Activated naive CD8-positive, alpha-beta T cell (primary cell): ENCODE measurements at regions not wholly inside any gene's neighbourhood (a gene's known extent, or its start where the extent isn't known, plus 50 kb on each side); places are given as distances from the start of the nearest gene placed in this dataset.

Source experiments
- H3K27ac Mint-ChIP-seq: one replicate; pipeline ENCODE4 v1.8.0; 2021; ENCODE audit warnings: mixed read lengths
- H3K27me3 Mint-ChIP-seq: one replicate; pipeline ENCODE4 v1.8.0; 2021; ENCODE audit warnings: mixed read lengths
- H3K36me3 Mint-ChIP-seq: one replicate; pipeline ENCODE4 v1.8.0; 2021; ENCODE audit warnings: mixed read lengths
- H3K4me1 Mint-ChIP-seq: one replicate; pipeline ENCODE4 v1.8.0; 2021; ENCODE audit warnings: low read depth, mixed read lengths
- H3K4me3 Mint-ChIP-seq: one replicate; pipeline ENCODE4 v1.8.0; 2021; ENCODE audit warnings: mild to moderate bottlenecking, mixed read lengths
- H3K9me3 Mint-ChIP-seq: one replicate; pipeline ENCODE4 v1.8.0; 2021; ENCODE audit warnings: low read depth, mixed read lengths

DNA sequence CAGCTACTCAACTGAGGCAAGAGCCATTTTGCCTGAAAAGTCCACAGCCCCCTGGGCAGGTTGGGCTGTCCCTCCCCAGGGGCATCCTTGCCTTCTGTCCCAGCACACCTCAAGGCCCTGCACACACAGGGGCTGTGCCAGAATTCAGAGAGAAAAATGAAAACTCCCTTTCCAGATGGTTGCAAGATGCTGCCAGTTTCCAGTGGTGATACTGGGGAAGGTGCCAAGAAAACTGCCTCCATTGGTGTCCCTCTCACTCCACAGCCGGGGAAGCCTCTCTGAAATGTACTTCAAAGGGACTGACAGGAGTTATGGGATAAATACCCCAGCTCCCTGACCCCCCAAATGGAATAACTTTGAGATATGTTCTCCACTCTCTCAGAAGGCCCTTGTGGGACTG, 154.2 kb upstream of the MAFB start:
- no peaks in the 10 kb centered on the region for H3K36me3 Mint-ChIP-seq
- H3K27me3 Mint-ChIP-seq, result peaks cover 3% of the 10 kb centered on the region
- no peak overlapping the region for H3K27ac Mint-ChIP-seq
- H3K4me1 Mint-ChIP-seq, result no peaks in the 10 kb centered on the region
- H3K4me3 Mint-ChIP-seq, result no peak overlapping the region
- no peaks in the 10 kb centered on the region for H3K9me3 Mint-ChIP-seq

DNA sequence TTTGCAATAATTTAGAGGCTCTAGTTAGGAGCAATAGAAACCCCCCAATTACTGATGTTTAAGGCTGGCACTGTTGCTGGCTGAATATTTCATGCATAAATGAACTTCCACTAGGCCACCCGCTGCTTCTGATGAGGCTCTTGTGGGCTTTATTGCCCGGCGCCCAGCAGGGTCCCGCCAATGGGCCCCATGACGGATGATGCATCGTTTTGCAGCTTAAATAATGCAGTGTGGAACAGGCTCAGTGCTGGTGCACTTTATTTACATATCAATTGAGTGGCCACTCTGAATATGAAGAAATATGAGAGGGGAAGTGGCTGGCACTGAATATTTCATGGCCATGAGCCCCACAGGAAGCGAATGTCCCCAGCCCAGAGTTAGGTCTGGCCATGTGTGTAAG, 155.3 kb upstream of the MAFB start:
- Mint-ChIP-seq H3K27me3 (peaks cover 3% of the 10 kb centered on the region), H3K4me3 (no peak overlapping the region), H3K27ac (no peak overlapping the region), H3K36me3 (no peaks in the 10 kb centered on the region), H3K9me3 (no peaks in the 10 kb centered on the region), H3K4me1 (no peaks in the 10 kb centered on the region)

DNA sequence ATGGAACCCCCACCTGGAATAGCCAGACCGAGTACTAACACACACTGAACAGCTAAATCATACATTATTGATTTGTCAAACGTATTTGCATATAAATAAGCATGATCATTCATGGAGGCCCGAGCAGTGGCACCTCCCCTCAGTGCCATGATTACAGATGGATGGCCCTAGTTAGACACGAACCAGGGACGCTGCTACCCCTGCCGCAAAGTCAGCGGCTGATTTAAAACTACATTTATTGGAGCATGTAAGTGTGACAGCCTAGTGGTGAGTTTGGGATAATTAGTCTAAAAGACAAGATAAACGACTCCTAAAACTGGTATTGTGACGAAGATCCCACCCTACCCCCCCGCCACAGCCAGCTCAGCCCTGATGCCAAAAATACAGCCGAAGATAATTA, 159.1 kb upstream of the MAFB start:
- H3K4me1 Mint-ChIP-seq, result no peaks in the 10 kb centered on the region
- no peak overlapping the region for H3K27ac Mint-ChIP-seq
- no peak overlapping the region for H3K4me3 Mint-ChIP-seq
- H3K27me3 Mint-ChIP-seq, result no peaks in the 10 kb centered on the region
- no peaks in the 10 kb centered on the region for H3K9me3 Mint-ChIP-seq
- no peaks in the 10 kb centered on the region for H3K36me3 Mint-ChIP-seq

DNA sequence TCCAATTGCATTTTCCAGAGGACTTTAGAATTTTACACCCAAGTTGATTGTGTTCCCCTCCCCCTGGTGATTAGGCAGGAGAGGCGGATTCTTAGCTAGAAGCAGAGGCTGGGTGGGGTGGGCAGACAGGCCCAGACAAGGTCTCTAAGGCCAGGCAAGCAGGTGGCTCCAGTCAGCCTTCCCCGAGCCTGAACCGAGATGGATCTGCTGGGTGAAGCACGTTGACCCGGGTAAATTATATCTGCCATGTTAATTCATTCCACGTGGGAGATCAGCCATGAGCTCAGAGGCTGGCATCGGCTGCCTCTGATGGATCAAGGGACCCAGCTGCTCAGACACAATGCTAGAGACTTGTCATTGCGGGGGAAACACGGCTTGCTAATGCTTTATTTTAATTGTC, 159.5 kb upstream of the MAFB start:
- H3K9me3 Mint-ChIP-seq, result no peaks in the 10 kb centered on the region
- no peaks in the 10 kb centered on the region for H3K27me3 Mint-ChIP-seq
- H3K4me1 Mint-ChIP-seq, result no peaks in the 10 kb centered on the region
- H3K27ac Mint-ChIP-seq, result no peak overlapping the region
- H3K4me3 Mint-ChIP-seq, result no peak overlapping the region
- no peaks in the 10 kb centered on the region for H3K36me3 Mint-ChIP-seq

DNA sequence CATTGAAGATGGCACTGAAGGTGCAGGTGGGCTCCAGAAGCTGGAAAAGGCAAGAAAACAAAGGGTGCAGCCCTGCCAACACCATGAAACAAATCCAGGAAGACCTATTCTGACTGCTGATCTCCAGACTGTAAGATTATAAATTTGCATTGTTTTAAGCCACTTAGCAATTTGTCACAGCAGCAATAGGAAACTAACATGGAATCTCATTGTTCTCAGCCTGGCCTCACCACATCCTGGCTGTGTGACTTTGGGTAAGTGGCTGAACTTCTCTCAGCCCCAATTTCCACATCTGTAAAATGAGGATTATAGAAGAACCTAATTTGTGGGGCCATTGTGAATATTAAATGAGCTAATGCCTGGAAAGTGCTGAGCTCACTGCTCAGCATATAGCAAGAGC, 160.4 kb upstream of the MAFB start:
- no peaks in the 10 kb centered on the region for H3K36me3 Mint-ChIP-seq
- H3K27ac Mint-ChIP-seq, result no peak overlapping the region
- H3K4me3 Mint-ChIP-seq, result no peak overlapping the region
- H3K27me3 Mint-ChIP-seq, result no peaks in the 10 kb centered on the region
- H3K9me3 Mint-ChIP-seq, result no peaks in the 10 kb centered on the region
- H3K4me1 Mint-ChIP-seq, result no peaks in the 10 kb centered on the region

DNA sequence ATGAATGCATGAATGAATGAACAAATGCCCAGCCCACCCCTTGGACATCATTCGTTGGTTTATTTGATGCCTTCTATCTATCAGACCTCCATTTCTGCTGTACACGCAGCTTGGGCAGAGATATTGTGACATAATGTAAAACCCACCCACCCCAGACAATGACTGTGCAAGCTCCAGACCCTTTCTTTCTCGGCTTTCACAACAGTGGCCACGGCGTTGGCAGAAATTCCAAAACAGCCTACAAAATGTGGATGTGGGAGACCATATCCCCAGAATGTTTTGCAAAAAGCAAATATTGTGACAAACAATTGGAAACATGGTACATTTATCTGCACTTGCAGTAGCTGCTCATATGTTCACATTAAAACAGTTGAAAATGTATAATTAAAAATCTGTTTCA, 162.0 kb upstream of the MAFB start:
- H3K9me3 Mint-ChIP-seq, result no peaks in the 10 kb centered on the region
- no peak overlapping the region for H3K4me3 Mint-ChIP-seq
- no peaks in the 10 kb centered on the region for H3K27me3 Mint-ChIP-seq
- H3K27ac Mint-ChIP-seq, result no peak overlapping the region
- no peaks in the 10 kb centered on the region for H3K36me3 Mint-ChIP-seq
- H3K4me1 Mint-ChIP-seq, result no peaks in the 10 kb centered on the region

DNA sequence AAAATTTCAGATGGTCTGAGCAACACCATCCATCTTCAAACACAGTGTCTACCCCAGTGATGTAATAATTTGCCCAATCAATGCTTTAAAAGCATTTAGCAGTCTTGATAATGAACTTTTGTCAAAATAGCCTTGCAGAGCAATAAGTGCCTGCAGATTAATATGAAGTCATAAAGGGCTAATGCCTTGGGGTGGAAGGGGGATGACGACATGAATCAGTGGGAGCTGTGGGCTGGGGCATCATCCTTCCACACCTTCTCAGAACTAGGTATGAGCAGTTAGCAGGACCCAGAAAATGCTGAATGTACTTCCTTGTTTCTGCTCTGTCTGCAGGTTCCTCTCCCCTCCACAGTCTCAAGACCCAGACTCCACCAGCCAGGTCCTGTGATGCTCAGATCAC, 166.2 kb upstream of the MAFB start:
- no peak overlapping the region for H3K27ac Mint-ChIP-seq
- no peaks in the 10 kb centered on the region for H3K9me3 Mint-ChIP-seq
- H3K4me1 Mint-ChIP-seq, result no peaks in the 10 kb centered on the region
- no peak overlapping the region for H3K4me3 Mint-ChIP-seq
- no peaks in the 10 kb centered on the region for H3K36me3 Mint-ChIP-seq
- no peaks in the 10 kb centered on the region for H3K27me3 Mint-ChIP-seq

DNA sequence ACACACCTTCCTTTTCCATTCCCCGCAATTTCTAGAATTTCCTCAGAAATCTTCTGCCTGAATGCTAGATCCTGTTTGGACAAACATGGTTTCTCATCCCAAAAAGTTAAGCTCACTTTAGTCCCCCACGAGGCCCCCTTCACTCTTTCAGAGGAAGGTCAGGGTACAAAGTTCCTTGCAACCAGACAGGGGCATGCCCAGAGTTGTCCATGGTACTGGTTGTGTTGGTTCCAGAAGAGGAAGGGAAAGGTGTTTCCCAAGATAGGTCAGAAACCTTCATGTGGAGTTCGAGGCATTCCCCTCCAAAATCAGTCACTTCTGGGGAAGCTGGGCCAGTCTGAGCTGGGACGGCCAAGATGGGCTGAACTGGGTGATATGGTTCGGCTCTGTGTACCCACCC, 167.6 kb upstream of the MAFB start:
- Mint-ChIP-seq H3K4me3 (no peak overlapping the region), H3K4me1 (no peaks in the 10 kb centered on the region), H3K36me3 (no peaks in the 10 kb centered on the region), H3K27me3 (no peaks in the 10 kb centered on the region), H3K9me3 (no peaks in the 10 kb centered on the region), H3K27ac (no peak overlapping the region)

DNA sequence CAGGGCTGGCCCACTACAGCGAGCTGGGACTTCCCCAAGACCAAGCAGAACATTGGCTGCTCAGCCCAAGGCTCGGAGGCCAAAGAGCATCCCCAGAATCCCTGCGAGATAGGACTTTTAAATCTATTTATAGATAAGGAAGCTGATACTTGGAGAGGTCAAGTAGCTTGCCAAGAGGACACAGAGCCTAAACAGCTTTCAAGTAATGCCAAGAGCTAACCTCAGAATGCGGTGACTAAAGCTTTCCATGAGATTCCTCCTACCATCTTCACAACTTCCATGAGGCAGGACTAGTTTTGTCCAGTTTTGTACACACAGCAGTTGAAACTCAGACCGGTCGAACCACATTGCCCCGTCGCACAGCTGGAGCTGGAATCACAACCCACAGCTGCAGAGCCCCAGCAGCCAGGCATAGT, 168.1 kb upstream of the TOP1 start:
- Mint-ChIP-seq H3K9me3 (no peaks in the 10 kb centered on the region), H3K27ac (no peak overlapping the region), H3K4me3 (no peak overlapping the region), H3K36me3 (no peaks in the 10 kb centered on the region), H3K4me1 (no peaks in the 10 kb centered on the region), H3K27me3 (no peaks in the 10 kb centered on the region)

DNA sequence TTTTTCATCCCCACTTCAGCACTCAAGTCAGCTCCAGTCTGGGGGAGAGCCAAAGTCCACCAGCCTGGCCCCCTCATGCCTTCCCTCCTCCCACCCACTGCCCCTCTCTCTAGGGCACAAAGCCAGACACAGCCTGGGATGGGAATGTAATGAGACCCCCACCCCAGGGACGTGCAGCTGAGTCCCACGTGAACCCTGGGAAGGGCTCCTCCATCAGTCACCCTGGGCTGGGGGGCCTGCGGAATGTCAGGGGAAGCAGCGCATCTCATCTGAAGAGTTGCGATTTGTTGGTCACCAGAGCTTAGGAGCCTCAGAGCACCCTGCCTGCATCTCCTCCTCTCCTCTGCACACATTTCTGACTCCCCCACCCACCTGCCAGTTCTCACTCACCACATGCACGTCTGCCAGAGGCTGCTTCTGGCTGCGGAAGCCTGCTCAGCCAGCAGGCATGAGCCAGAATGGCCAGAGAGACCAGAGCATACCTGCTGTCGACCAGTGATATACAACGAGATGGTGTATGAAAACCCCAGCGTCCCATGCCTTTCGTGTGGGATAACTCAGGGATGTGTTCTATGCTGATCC, 167.1 kb upstream of the TOP1 start:
- Mint-ChIP-seq H3K9me3 (no peaks in the 10 kb centered on the region), H3K4me3 (no peak overlapping the region), H3K36me3 (no peaks in the 10 kb centered on the region), H3K27me3 (no peaks in the 10 kb centered on the region), H3K4me1 (no peaks in the 10 kb centered on the region), H3K27ac (no peak overlapping the region)

DNA sequence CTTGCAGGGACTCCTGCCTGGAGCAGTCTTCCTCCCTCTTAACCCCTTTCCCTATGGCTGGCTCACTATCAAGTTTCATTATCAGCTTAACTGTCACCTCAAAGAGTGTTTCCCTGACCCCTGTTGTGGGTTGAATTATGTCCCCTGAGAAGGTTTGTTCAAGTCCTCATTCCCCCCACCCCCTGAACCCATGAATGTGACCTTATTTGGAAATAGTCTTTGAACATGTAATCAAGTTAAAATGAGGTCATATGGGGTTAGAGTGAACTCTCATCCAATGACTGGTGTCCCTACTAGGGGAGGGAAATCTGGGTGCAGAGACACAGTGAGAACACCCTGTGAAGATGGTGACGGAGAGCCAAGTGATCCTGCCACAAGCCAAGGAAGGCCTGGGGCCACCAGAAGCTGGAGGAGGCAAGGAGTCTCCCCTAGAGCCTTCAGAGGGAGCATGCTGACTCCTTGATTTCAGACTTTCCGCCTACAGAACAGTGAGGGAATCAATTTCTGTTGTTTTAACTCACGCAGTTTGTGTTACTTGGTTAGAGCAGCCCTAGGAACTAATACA, 165.2 kb upstream of the TOP1 start:
- Mint-ChIP-seq H3K27ac (no peak overlapping the region), H3K27me3 (no peaks in the 10 kb centered on the region), H3K4me3 (no peak overlapping the region), H3K4me1 (no peaks in the 10 kb centered on the region), H3K36me3 (no peaks in the 10 kb centered on the region), H3K9me3 (no peaks in the 10 kb centered on the region)

DNA sequence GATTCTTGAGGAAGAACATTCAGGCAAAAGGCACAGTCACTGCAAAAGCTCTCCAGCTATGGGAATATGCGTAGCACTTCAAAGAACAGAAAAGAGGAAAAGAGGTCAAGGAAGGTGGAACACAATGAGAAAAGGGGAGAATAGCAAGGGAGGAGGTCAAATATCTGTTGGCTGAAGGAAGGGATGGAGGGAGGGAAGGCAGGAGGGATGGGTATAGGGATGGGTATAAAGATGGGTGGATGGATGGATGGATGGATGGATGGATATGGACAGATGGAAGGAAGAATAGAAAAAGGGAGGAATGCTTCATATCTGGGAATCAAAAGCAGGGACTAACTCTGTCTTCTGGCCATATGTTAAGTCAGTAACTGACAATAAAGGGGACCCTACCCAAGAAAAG, 164.2 kb upstream of the TOP1 start:
- no peaks in the 10 kb centered on the region for H3K27me3 Mint-ChIP-seq
- H3K9me3 Mint-ChIP-seq, result no peaks in the 10 kb centered on the region
- H3K27ac Mint-ChIP-seq, result no peak overlapping the region
- H3K4me3 Mint-ChIP-seq, result no peak overlapping the region
- H3K36me3 Mint-ChIP-seq, result no peaks in the 10 kb centered on the region
- no peaks in the 10 kb centered on the region for H3K4me1 Mint-ChIP-seq

DNA sequence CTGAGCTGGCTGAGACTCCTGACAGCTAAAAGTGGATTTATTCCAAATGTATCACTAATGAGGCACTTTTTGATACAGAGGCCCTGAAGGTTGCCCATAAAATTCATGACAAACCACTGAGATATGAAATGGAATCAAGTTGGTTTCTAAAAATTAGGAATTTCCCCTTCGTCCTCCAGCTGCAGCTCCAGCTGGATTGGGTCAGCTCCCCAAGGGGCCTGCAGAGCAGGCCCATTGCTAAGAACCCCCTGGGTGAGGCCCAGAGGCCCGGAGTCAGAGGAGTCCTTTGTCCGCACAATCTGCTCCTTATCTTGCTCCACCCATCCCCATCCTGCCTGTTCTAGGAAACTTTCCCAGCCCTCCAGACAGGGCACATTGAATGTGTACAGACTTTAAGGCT, 163.5 kb upstream of the TOP1 start:
- H3K27me3 Mint-ChIP-seq, result no peaks in the 10 kb centered on the region
- no peaks in the 10 kb centered on the region for H3K36me3 Mint-ChIP-seq
- no peaks in the 10 kb centered on the region for H3K9me3 Mint-ChIP-seq
- no peaks in the 10 kb centered on the region for H3K4me1 Mint-ChIP-seq
- H3K4me3 Mint-ChIP-seq, result no peak overlapping the region
- no peak overlapping the region for H3K27ac Mint-ChIP-seq

DNA sequence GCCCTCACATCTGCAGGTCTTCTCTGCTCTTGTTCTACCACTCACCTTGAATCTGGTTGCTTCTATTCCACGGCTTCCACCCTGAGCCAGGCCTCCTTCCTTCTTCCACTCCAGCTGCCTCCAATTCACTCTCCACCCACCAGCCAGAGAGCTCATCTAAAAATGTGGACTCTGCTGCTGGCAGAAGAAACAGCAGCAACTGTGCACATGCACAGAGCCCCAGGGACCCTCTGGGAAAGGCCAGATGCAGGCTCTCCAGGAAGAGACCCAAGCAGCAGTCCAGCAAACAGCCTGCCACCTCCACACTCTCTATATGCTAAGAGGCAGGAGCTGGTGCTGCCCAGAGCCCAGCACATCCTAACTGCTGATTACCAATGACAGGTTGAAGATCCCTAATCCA, 162.6 kb upstream of the TOP1 start:
- no peaks in the 10 kb centered on the region for H3K27me3 Mint-ChIP-seq
- no peaks in the 10 kb centered on the region for H3K4me1 Mint-ChIP-seq
- no peaks in the 10 kb centered on the region for H3K36me3 Mint-ChIP-seq
- no peaks in the 10 kb centered on the region for H3K9me3 Mint-ChIP-seq
- H3K27ac Mint-ChIP-seq, result no peak overlapping the region
- no peak overlapping the region for H3K4me3 Mint-ChIP-seq

DNA sequence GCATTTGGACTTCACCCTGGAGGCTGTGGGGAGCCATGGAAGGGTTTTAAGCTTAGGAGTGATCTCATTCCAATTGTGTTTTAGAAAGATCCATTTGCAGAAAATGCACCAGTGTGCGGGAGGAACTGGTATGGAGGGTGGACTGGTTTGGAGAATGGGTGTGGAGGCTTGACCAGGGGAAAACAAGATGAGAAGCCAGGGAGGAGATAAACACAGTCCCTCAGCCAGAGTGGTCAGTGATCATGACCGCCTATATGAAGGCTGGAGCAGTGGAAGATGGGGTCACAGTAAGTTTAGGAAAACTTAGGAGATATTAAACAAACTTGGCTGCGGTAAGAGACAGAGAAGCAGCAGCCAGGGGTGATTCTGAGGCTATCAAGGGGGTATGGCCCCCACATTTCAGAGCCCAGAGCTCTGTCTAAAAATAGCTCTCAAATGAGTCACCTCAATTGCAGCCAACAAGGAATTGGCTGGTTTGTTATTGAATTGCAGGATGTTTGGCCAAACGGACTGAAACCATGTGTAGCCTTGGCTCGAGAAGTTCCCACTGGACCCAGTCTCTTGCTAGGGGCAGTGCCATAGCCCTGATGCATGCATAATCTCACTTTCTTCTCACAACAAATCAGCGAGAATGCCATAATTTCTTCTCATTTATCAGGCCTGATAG, 159.9 kb upstream of the TOP1 start:
- H3K9me3 Mint-ChIP-seq, result no peaks in the 10 kb centered on the region
- H3K36me3 Mint-ChIP-seq, result no peaks in the 10 kb centered on the region
- H3K27me3 Mint-ChIP-seq, result no peaks in the 10 kb centered on the region
- no peak overlapping the region for H3K27ac Mint-ChIP-seq
- no peaks in the 10 kb centered on the region for H3K4me1 Mint-ChIP-seq
- no peak overlapping the region for H3K4me3 Mint-ChIP-seq
